ENCODE measurements at regions not wholly inside any gene's neighbourhood (a gene's known extent, or its start where the extent isn't known, plus 50 kb on each side); places are given as distances from the start of the nearest gene placed in this dataset.

DNA sequence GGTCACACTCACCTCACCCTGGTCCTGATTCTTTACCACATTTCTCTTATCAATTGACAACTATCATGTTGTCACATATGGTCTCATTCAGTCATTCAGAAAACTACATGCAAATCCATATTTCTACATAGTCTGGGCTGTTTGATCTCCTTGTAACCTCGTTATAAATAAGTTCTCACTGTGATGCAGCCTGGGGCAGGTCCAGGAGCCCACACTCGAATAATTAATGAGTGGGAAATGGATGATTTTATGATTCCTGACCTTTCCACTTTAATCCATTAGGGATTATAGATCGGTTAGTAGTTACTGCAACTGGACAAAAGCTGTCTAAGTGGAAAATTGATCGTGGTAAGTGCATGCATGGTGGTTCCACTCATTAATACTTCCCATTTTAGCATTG lies 636.3 kb upstream of the TENM4 start:
- ATAC-seq (no peak), DNase-seq (no peak)
- H3K4me1 Mint-ChIP-seq (ENCODE audit: low read depth): no peaks in the 10 kb centered on the region
- no peaks in the 10 kb centered on the region for H3K27me3 Mint-ChIP-seq (ENCODE audit: low read depth)
- no peaks in the 10 kb centered on the region for H3K36me3 Mint-ChIP-seq (ENCODE audit: insufficient read depth)
- no peak overlapping the region for H3K4me3 Mint-ChIP-seq
- H3K9me3 Mint-ChIP-seq: peaks cover 3% of the 10 kb centered on the region

DNA sequence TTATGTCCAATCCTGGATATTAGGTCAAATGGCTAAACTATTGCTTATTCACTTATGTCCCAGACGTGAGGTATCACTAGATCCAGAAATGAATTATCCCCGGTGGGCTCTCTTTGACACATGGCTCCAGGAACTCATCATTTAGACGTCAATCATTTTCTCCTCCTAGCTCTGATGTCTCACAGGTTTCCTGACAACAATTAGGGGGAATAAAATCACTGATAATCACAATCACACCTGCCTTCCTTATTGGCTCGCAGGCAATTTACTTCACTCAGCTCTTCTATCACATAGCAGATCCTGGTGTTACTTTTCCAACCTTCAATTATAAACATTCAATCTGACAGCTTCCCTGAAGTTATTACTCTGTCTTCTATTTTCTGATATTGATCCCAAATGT lies 634.0 kb upstream of the TENM4 start:
- no peaks in the 10 kb centered on the region for H3K4me1 Mint-ChIP-seq (ENCODE audit: low read depth)
- no peak for DNase-seq
- no peaks in the 10 kb centered on the region for H3K27me3 Mint-ChIP-seq (ENCODE audit: low read depth)
- ATAC-seq: no peak
- H3K4me3 Mint-ChIP-seq: no peak overlapping the region
- peaks cover 8% of the 10 kb centered on the region for H3K9me3 Mint-ChIP-seq
- no peaks in the 10 kb centered on the region for H3K36me3 Mint-ChIP-seq (ENCODE audit: insufficient read depth)

DNA sequence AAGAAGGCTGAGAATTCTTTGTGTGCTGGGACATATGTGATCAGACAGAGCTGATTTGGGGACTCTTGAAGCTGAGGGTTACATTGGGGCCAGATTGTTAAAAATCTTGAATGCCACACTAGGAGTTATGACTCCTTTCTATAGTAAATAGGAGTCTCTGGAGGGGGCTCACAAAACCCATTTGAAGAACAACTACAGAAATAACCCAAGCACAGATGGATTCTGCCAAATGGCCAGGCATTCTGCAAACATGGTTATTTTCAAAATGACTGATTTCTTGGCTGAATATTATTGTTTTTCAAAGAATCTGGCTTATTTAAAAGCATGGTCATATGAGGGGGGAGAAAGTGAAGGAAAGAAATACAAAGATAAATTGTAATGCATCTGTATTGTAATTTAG lies 625.5 kb upstream of the TENM4 start:
- H3K9me3 Mint-ChIP-seq: peaks cover under 1% of the 10 kb centered on the region
- no peak for DNase-seq
- no peaks in the 10 kb centered on the region for H3K36me3 Mint-ChIP-seq (ENCODE audit: insufficient read depth)
- no peak overlapping the region for H3K4me3 Mint-ChIP-seq
- no peaks in the 10 kb centered on the region for H3K27me3 Mint-ChIP-seq (ENCODE audit: low read depth)
- H3K4me1 Mint-ChIP-seq (ENCODE audit: low read depth): no peaks in the 10 kb centered on the region
- no peak for ATAC-seq

DNA sequence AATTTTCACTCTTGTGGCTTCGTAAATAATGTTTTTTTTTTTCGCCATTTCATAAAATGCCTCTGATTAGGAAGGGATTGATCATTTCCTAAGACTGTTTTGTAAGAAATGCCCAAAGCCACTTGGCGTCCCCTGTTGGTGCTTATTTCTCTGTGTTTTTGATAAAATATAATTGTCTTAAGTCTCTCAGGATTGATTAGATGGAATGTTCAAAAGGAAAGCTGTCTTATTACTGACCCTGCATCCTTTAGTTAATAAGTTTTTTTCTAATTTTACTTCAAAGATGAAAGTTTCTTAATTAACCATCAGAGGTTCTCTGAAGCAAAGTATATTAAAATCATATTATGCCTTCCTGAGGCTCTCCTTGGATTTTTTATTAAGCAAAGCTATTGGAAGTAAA lies 624.3 kb upstream of the TENM4 start:
- Mint-ChIP-seq H3K4me3 (no peak overlapping the region), H3K27me3 (ENCODE audit: low read depth) (no peaks in the 10 kb centered on the region), H3K9me3 (no peaks in the 10 kb centered on the region), H3K4me1 (ENCODE audit: low read depth) (no peaks in the 10 kb centered on the region), H3K36me3 (ENCODE audit: insufficient read depth) (no peaks in the 10 kb centered on the region)
- no peak for ATAC-seq
- DNase-seq: no peak

DNA sequence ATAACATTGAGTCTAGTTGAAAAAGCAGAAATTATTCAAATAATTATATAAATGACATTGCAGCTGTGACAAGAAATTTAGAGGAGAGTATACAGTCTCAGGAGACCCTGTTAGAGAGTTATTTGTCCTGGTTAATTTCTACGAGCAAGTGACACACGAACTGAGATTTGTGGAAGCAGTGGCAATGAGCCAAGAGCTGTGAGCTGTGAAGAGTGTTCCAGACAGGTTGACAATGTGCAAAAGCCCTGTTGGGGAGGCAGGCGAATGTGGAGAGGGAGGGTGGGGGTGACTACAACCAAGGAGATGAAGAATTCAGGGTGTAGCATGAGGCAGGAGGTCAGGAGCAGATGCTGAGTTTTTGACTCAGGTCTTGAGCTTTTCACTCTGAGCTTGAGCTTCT lies 620.2 kb upstream of the TENM4 start:
- no peak overlapping the region for H3K4me3 Mint-ChIP-seq
- H3K4me1 Mint-ChIP-seq (ENCODE audit: low read depth): no peaks in the 10 kb centered on the region
- DNase-seq (no peak), ATAC-seq (no peak)
- peaks cover 2% of the 10 kb centered on the region for H3K9me3 Mint-ChIP-seq
- H3K27me3 Mint-ChIP-seq (ENCODE audit: low read depth): no peaks in the 10 kb centered on the region
- no peaks in the 10 kb centered on the region for H3K36me3 Mint-ChIP-seq (ENCODE audit: insufficient read depth)

DNA sequence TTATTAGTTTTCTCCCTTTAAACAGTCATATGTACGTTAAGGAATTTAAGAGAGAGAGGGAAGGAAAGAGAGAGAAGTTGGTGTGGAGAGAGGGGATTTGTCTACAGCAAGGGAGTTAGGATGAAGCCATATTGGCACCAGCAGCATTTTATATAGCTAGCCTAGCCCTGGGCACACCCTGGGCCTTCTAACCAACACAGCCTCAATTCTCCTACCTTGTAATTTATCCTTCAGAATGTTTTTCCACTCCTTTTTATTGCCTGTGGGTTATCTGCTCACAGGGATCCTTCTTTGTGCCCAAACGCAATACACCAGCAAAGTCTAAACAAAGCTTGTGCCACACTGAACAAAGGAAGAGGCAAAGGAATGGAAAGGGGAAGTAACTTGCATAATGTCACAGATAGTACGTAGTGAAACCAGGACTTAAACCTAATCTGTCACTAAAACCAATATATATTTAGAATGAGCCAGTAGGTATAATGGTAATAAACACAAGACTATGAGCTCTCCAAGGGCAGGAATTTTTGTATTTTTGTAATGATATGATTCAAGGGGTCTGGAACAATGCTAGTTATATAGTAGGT lies 613.8 kb upstream of the TENM4 start:
- peaks cover 5% of the 10 kb centered on the region for H3K9me3 Mint-ChIP-seq
- DNase-seq: no peak
- no peak overlapping the region for H3K4me3 Mint-ChIP-seq
- ATAC-seq: no peak
- H3K27me3 Mint-ChIP-seq (ENCODE audit: low read depth): no peaks in the 10 kb centered on the region
- H3K36me3 Mint-ChIP-seq (ENCODE audit: insufficient read depth): no peaks in the 10 kb centered on the region
- no peaks in the 10 kb centered on the region for H3K4me1 Mint-ChIP-seq (ENCODE audit: low read depth)

DNA sequence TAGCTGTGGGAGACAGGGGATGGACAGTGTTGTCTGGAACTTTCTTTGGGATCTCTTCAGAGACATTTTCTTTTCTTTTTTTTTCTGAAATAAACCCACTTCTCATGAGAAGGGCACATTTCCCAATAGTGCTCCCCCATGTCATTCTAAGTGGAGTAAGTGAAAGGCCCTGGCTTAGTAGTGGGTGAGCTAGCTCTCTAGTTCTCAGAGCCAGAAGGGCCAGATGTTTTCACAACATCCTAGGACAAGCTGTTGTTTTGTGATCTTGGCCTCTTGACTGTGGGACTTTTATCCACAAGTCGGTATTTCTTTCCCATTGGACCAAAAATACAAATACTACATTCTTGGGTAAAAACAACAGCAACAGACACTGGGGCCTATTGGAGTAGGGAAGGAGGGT lies 607.7 kb upstream of the TENM4 start:
- DNase-seq: no peak
- no peak for ATAC-seq
- H3K9me3 Mint-ChIP-seq: peaks cover 9% of the 10 kb centered on the region
- no peaks in the 10 kb centered on the region for H3K36me3 Mint-ChIP-seq (ENCODE audit: insufficient read depth)
- no peaks in the 10 kb centered on the region for H3K27me3 Mint-ChIP-seq (ENCODE audit: low read depth)
- no peak overlapping the region for H3K4me3 Mint-ChIP-seq
- H3K4me1 Mint-ChIP-seq (ENCODE audit: low read depth): no peaks in the 10 kb centered on the region

DNA sequence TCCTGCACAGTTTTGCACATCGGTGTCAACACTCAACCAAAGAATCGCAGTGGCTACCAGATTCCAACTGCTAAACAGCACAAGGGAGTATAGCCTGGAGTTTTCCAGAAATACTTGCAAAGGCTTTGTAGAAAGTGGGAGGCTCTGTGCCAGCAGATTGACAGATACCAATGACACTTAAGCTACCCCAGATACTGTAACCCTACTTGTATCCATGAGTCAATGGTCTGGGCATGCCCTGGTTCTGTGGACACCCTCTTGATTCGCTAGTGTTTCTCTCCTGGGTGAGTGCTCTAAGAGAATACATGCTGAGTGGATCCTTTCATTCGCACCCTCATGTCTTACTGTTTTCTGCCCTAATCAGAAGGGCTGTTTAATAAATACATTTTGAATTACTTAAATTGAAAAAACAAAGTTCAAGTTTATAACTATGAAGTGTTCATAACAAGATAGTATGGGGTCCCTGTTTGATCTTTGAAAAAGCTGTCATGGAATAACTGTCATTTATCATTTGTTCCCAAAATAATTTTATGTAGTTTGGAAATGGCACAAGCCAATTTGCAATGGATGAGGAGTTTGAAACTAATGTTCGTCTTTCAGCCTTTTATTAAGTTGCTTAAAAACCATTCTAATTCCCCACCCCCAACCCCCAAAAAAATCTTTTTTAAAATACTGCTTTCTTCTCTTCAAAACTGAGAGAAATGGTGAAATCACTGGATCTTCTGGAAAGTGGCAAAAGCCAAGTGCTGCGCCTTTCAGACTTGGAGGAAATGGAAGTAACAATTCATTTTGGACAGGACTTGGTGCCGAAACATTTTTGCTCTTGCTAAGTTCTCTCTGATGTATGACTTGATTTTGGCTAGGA lies 600.5 kb upstream of the TENM4 start:
- no peak overlapping the region for H3K4me3 Mint-ChIP-seq
- peaks cover 14% of the 10 kb centered on the region for H3K9me3 Mint-ChIP-seq
- no peaks in the 10 kb centered on the region for H3K27me3 Mint-ChIP-seq (ENCODE audit: low read depth)
- H3K36me3 Mint-ChIP-seq (ENCODE audit: insufficient read depth): no peaks in the 10 kb centered on the region
- ATAC-seq (no peak), DNase-seq (no peak)
- no peaks in the 10 kb centered on the region for H3K4me1 Mint-ChIP-seq (ENCODE audit: low read depth)

DNA sequence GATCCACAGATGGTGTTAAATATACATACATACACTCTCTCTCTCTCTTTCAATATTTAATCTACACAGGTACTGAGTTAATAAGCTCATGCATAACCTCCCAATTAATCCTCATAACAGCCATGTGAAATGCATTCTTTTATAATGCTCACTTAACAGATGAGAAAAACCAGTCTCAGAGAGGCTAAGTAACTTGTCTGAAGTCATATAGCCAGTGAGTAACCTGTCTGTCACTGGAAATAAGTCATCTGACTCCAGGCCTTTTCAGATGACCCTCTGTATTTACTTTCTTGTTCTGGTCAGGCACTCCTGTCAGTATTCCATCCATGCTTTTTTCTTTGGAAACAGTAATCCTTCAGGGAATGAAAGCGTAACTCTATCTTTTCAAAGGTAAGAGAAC lies 594.0 kb upstream of the TENM4 start:
- peaks cover 4% of the 10 kb centered on the region for H3K9me3 Mint-ChIP-seq
- H3K36me3 Mint-ChIP-seq (ENCODE audit: insufficient read depth): no peaks in the 10 kb centered on the region
- ATAC-seq (no peak), DNase-seq (no peak)
- no peaks in the 10 kb centered on the region for H3K4me1 Mint-ChIP-seq (ENCODE audit: low read depth)
- H3K27me3 Mint-ChIP-seq (ENCODE audit: low read depth): no peaks in the 10 kb centered on the region
- H3K4me3 Mint-ChIP-seq: no peak overlapping the region

DNA sequence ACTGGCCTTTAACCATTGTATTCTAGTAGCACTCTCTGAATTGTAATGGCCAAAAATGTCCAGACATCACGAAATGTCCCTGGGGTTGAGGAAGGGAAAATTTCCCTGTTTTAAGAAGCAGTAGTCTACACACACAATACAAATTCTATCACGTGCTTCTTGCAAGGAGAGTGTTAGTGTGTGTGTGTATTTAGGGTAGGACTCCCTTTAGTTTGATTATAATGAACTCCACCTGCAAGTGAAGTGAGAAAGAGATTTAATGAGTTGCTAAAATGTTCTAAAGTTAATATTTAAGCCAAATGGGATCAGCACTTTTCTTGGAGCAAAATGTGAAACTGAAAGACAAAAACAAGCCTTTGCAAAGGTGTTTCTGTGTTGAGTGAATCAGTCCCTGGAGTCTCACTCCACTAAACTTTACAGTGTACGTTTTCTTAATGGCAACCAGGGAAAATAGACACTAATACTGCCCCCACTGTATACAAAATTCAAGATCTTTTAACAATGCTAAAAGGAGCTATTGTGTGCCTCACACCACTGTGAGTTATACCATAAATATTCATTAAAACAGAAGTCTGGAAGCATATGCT lies 590.3 kb upstream of the TENM4 start:
- no peaks in the 10 kb centered on the region for H3K27me3 Mint-ChIP-seq (ENCODE audit: low read depth)
- no peaks in the 10 kb centered on the region for H3K4me1 Mint-ChIP-seq (ENCODE audit: low read depth)

DNA sequence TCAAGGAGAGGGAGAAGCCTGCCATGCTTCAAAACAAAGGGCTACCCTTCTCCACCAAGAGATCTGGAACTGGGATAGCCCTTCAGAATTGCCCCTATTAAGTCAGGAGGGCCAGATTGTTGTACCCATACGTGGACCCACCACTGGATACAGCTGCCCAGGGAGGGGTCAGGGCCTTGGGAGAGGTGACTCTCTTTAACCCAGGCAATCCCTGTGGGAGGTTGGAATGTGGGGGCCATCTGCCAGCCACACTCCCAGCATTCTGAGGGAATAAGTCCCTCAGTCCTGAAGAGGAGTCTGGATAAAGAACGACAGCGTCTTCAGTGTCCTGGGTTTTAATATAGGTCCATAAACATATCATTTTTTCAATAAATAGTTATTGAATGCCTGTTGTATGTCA lies 588.2 kb upstream of the TENM4 start:
- Mint-ChIP-seq H3K36me3 (ENCODE audit: insufficient read depth) (no peaks in the 10 kb centered on the region), H3K27me3 (ENCODE audit: low read depth) (no peaks in the 10 kb centered on the region), H3K4me3 (no peak overlapping the region), H3K4me1 (ENCODE audit: low read depth) (no peaks in the 10 kb centered on the region), H3K9me3 (peaks cover 8% of the 10 kb centered on the region)
- DNase-seq (no peak), ATAC-seq (no peak)

More for the DNA sequence above, 590.3 kb upstream of the TENM4 start:
- DNase-seq (no peak), ATAC-seq (no peak)
- H3K36me3 Mint-ChIP-seq (ENCODE audit: insufficient read depth): no peaks in the 10 kb centered on the region
- H3K4me3 Mint-ChIP-seq: no peak overlapping the region
- H3K9me3 Mint-ChIP-seq: no peaks in the 10 kb centered on the region

DNA sequence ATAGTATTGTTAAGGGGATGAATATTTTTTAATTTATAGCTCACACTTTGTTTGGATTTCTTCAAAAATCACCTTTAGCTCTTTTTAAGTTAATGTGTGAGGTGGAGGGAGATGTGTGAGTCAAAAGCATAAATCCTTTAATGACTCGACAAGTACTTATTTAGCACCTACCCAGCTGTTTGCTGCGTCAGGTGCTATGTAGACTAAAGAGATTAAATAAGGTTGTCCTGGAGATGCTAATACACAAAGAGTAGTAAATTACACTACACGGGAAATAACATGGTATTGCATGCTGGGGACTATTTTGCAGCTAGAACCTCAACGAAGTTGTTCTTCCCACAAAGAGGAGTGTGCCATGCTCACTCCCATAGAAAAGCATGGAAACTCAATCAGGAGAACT lies 583.3 kb upstream of the TENM4 start:
- ATAC-seq: no peak
- Mint-ChIP-seq H3K9me3 (peaks cover 10% of the 10 kb centered on the region), H3K36me3 (ENCODE audit: insufficient read depth) (no peaks in the 10 kb centered on the region), H3K27me3 (ENCODE audit: low read depth) (no peaks in the 10 kb centered on the region), H3K4me1 (ENCODE audit: low read depth) (no peaks in the 10 kb centered on the region), H3K4me3 (no peak overlapping the region)
- DNase-seq: no peak

DNA sequence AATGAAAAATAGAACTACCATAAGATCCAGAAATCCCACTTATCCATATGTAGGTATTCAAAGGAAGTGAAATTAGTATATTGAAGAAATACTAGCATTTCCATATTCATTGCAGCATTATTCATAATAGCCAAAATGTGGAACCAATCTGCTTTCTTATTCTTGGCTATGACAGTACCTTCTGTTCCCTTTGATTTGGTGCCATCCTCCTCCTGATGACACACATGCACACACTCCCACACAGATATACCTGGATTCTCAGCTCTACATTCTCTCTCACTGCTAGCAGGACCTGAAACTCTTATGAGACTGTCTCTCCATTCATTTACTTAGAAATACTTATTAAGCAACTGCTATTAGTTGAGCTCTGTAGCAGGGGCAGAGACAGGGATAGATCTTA lies 582.6 kb upstream of the TENM4 start:
- no peaks in the 10 kb centered on the region for H3K36me3 Mint-ChIP-seq (ENCODE audit: insufficient read depth)
- no peak for DNase-seq
- H3K4me1 Mint-ChIP-seq (ENCODE audit: low read depth): no peaks in the 10 kb centered on the region
- H3K9me3 Mint-ChIP-seq: peaks cover 10% of the 10 kb centered on the region
- ATAC-seq: no peak
- no peaks in the 10 kb centered on the region for H3K27me3 Mint-ChIP-seq (ENCODE audit: low read depth)
- no peak overlapping the region for H3K4me3 Mint-ChIP-seq

DNA sequence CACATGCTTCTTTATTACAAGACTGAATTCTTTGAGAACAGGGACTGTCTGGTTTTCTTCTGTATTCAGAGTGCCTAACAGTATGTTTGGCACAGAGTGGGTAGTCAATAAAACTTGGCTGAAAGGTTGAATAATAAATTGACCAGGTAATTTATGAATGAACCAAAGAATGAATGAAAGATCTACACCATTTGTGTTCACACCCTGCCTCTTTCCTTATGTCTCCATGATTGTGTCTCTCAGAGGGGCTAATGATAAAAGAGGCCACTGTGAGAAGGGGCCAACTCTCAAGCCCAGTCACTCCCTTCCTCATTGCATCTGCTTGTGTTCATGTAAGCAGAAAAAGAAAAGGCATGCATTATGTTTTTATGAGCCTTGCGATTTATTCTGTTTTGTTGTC lies 569.7 kb upstream of the TENM4 start:
- DNase-seq: no peak
- Mint-ChIP-seq H3K9me3 (peaks cover 2% of the 10 kb centered on the region), H3K4me1 (ENCODE audit: low read depth) (no peaks in the 10 kb centered on the region), H3K27me3 (ENCODE audit: low read depth) (no peaks in the 10 kb centered on the region), H3K4me3 (no peak overlapping the region), H3K36me3 (ENCODE audit: insufficient read depth) (no peaks in the 10 kb centered on the region)
- ATAC-seq: no peak

DNA sequence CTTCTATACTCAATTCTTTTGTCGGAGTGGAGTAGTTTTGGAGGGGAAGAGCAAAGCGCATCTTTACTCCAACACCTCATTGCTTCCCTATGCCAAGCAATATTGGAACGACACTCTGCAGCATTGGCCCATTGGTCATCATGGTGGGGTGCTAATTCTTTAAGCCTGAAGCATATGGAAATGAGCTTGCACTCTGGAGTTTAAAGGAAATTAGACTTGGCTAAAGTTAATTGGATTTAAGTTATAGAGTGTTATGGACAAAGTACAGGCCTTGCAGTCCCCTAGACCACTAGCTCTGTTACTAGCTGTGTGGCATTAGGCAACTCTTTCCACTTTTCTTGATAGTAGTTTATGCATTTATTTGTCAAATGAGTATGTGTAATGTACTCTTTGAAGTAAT lies 568.3 kb upstream of the TENM4 start:
- no peaks in the 10 kb centered on the region for H3K36me3 Mint-ChIP-seq (ENCODE audit: insufficient read depth)
- no peak overlapping the region for H3K4me3 Mint-ChIP-seq
- no peaks in the 10 kb centered on the region for H3K4me1 Mint-ChIP-seq (ENCODE audit: low read depth)
- DNase-seq (no peak), ATAC-seq (no peak)
- no peaks in the 10 kb centered on the region for H3K27me3 Mint-ChIP-seq (ENCODE audit: low read depth)
- H3K9me3 Mint-ChIP-seq: peaks cover 4% of the 10 kb centered on the region

Measured in activated T-cell treated with anti-CD3 and anti-CD28 coated beads, Interleukin-2, amount 50 U/mL, for 4 hours (primary cell).